ENCODE measurements at regions not wholly inside any gene's neighbourhood (a gene's known extent, or its start where the extent isn't known, plus 50 kb on each side); places are given as distances from the start of the nearest gene placed in this dataset.

- no peaks in the 10 kb centered on the region for H3K9me3 ChIP-seq (replicated peaks; ENCODE audit: control insufficient read depth, insufficient read depth, low read length)
- TF ChIP-seq REST (IDR thresholded peaks at IDR 0.05; ENCODE audit: low read depth, low read length) (no peak), ASH2L (IDR thresholded peaks at IDR 0.05; ENCODE audit: borderline replicate concordance, low read depth) (no peak), RUNX3 (IDR thresholded peaks at IDR 0.05; ENCODE audit: low read length) (no peak), PRDM15 (CRISPR knock-in tag; IDR thresholded peaks at IDR 0.05) (no peak), KLF5 (IDR thresholded peaks at IDR 0.05; ENCODE audit: partially characterized antibody) (no peak), IRF4 (IDR thresholded peaks at IDR 0.05; ENCODE audit: low read depth, low read length) (no peak), MEF2B (IDR thresholded peaks at IDR 0.05; ENCODE audit: partially characterized antibody, poor library complexity, severe bottlenecking) (no peak), PKNOX1 (IDR thresholded peaks at IDR 0.05) (no peak), RAD21 (IDR thresholded peaks at IDR 0.05; ENCODE audit: insufficient read depth, low read depth, low read length) (no peak), FOXK2 (IDR thresholded peaks at IDR 0.05) (no peak), GATAD2B (conservative IDR thresholded peaks at IDR 0.05; ENCODE audit: low read depth) (no peak), KAT2A (conservative IDR thresholded peaks at IDR 0.05; ENCODE audit: control insufficient read depth, low read depth, low read length) (no peak), ATF7 (IDR thresholded peaks at IDR 0.05; ENCODE audit: low read depth) (no peak), IRF3 (IDR thresholded peaks at IDR 0.05) (no peak), CHD2 (IDR thresholded peaks at IDR 0.05; ENCODE audit: borderline replicate concordance, low read depth, low read length) (no peak), NR2C2 (IDR thresholded peaks at IDR 0.05; ENCODE audit: borderline replicate concordance, control insufficient read depth, insufficient read length, low read depth) (no peak), JUND (IDR thresholded peaks at IDR 0.05; ENCODE audit: low read depth, low read length) (no peak)
Measured at GRCh38 chr13:75197803-75198202, 284.2 kb downstream of the TBC1D4 start.

More at GRCh38 chr13:75197803-75198202, 284.2 kb downstream of the TBC1D4 start:
- Histone ChIP-seq H3K36me3 (ENCODE audit: control insufficient read depth in 2 of 2, insufficient read depth in 2 of 2, low read length in 1 of 2) (no peaks in the 10 kb centered on the region), H3K79me2 (ENCODE audit: control insufficient read depth, insufficient read depth, low read length) (no peaks in the 10 kb centered on the region), H3K4me3 (no peak overlapping the region), H2AFZ (ENCODE audit: control insufficient read depth, low read depth, low read length) (no peak overlapping the region), H3K4me2 (ENCODE audit: control insufficient read depth, insufficient read depth) (no peak overlapping the region), H3K27ac (ENCODE audit: control insufficient read depth, insufficient read depth) (no peak overlapping the region), H4K20me1 (ENCODE audit: control insufficient read depth, insufficient read depth) (no peaks in the 10 kb centered on the region), H3K9ac (ENCODE audit: control insufficient read depth, insufficient read depth, low read length) (no peak overlapping the region), H3K27me3 (replicated peaks in 1 of 2; ENCODE audit: control insufficient read depth in 2 of 2, insufficient read depth in 2 of 2, low read length in 1 of 2) (no peaks in the 10 kb centered on the region), H3K4me1 (ENCODE audit: control insufficient read depth, insufficient read depth, low read length) (no peaks in the 10 kb centered on the region)
- BruUV-seq (replicated peaks), result no TSS peak
- FAIRE-seq (no peak), DNase-seq (ENCODE audit: low read depth, low spot score) (no peak), ATAC-seq (no peak)
- ChIA-PET POLR2A (no interaction called here), SMC1A (ENCODE audit: uncharacterized antibody, unreplicated experiment) (no interaction called here), CTCF (no interaction called here), RAD21 (ENCODE audit: unreplicated experiment) (no interaction called here)
- in situ Hi-C loops (cut with MboI) (no loop called here), intact Hi-C loops (cut with micrococcal nuclease; ENCODE audit: unreplicated experiment) (no loop called here)
- 2% methylated on average over 4 of the region's 4 CpGs for WGBS (ENCODE audit: insufficient coverage, insufficient replicate concordance, low lambda C conversion rate, missing lambda C conversion rate)
